Stimulated activated naive CD4-positive, alpha-beta T cell treated with Interleukin-2 at 50 U/mL for 16 hours (primary cell): ENCODE measurements at regions not wholly inside any gene's neighbourhood (a gene's known extent, or its start where the extent isn't known, plus 50 kb on each side); places are given as distances from the start of the nearest gene placed in this dataset.
A peak's percentile ranks its signal among the peaks of the same experiment; 100 is the strongest.
"Not testable (repeated sequence)": the region's sequence is repeated elsewhere in the genome, so short reads cannot be mapped to it uniquely, and the experiment has no call there.

Experiments
- DNase-seq: peaks from one replicate; lab custom pipeline; 2025; lab: John Stamatoyannopoulos, UW

- DNase-seq, result no peak
Measured at GRCh38 chr6:131427434-131428058, 145.5 kb upstream of the ARG1 start.

DNA sequence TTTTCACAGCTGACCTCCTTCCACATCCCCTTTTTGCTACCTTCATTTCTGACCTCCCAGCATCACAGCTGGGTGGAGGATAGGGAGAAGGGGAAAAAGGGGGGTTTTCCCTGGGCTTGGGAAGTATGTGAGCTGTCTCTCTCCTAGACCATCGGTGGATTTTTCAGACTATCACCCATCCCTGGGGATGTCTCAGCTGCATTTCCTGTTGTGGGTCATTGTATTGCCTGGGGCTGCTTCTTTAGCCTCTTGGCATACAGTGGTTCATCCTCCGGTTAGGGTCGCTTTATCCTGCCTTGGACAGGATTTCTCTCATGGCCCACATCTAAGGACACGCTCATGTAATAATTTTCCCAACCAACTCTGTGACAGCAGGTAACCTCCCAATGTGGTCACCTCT lies 142.5 kb upstream of the ARG1 start:
- DNase-seq, result no peak

DNA sequence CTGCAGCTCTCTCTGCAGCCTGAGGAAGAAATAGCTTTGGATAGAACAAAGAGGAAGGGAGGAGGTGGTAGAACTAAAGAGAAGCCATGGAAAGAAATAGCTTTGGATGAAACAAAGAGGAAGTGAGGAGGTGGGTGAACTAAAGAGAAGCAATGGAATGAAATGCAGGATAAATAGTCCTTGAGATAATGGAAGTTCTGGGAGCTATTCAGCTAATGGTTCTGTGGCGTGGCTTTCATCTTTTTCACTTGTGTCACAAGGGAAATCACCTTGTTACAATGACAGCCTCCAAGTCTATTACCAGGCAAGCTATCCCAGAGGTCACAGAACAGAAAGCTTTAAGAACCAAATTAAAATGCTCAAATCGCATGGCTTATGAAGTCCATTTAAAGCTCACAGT lies 141.3 kb upstream of the ARG1 start:
- DNase-seq, result no peak

GRCh38 chr6:131433927-131434326 lies 139.1 kb upstream of the ARG1 start:
- no peak for DNase-seq

GRCh38 chr6:131436358-131436757 lies 136.7 kb upstream of the ARG1 start:
- no peak for DNase-seq

DNA sequence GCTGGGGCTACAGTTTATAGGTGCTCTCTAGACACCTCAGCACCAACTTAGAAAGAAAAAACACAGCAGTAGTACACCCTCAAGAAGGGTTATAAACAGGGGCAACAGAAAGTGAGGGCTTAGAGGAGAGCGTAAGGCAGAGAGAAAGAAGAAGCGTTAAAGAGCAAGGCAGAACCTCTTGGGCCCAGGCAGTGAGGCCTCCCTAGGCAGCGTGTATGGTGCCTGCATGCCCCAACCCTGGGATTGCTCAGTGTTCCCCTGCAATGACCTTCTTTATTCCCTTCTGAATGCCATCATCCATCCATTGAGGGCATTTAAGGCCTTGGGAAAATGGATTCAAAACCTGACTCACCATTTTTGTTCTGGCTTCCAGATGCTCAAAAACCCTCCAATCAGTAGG lies 130.0 kb upstream of the ARG1 start:
- DNase-seq, result no peak

GRCh38 chr6:131443514-131443913 lies 129.5 kb upstream of the ARG1 start:
- peak; percentile 6 for DNase-seq

DNA sequence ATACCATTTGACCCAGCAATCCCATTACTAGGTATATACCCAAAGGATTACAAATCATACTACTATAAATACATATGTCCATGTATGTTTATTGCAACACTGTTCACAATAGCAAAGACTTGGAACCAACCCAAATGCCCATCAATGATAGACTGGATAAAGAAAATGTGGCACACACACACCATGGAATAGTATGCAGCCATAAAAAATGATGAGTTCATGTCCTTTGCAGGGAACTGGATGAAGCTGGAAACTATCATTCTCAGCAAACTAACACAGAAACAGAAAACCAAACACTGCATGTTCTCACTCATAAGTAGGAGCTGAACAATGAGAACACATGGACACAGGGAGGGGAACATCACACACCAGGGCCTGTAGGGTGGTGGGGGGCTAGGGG lies 127.7 kb upstream of the ARG1 start:
- DNase-seq, result not testable (repeated sequence)

GRCh38 chr6:131450861-131451260 lies 122.2 kb upstream of the ARG1 start:
- no peak for DNase-seq

- DNase-seq, result no peak
Measured at GRCh38 chr6:131451321-131452144, 121.5 kb upstream of the ARG1 start.

DNA sequence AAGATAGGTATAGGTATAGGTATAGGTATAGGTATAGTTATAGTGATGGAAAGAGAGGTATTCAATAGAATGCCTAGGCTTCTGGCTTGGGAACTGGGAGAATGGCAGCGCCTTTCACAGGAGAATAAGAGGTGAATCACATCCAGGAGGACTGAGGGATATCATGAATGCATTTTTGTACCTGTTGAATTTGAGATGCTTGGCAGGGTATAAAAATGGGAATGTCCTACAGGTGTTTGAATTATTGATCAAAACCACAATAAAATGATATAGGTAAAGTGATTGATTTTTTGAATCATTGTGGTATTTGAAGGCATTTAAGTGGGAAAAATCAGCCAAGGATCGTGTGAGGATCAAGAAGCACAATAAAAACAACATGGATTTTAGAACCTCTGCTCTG lies 119.2 kb upstream of the ARG1 start:
- no peak for DNase-seq

DNA sequence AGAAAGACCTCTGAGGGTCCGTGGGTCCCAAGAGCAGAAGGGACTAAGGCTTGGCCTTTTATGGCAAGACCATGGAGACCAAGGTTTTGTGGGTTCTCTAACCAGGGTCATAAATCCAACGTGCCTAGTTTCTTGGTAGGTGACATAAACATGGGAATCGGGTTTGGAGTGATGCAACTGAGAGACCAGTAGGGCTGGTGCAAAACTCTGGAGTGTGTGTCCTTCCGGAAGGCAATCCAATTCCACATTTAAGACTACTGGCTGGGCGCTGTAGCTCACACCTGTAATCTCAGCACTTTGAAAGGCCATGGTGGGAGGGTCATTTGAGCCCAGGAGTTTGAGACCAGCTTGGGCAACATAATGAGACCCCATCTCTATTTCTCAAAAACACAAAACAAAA lies 116.5 kb upstream of the ARG1 start:
- DNase-seq, result no peak

DNA sequence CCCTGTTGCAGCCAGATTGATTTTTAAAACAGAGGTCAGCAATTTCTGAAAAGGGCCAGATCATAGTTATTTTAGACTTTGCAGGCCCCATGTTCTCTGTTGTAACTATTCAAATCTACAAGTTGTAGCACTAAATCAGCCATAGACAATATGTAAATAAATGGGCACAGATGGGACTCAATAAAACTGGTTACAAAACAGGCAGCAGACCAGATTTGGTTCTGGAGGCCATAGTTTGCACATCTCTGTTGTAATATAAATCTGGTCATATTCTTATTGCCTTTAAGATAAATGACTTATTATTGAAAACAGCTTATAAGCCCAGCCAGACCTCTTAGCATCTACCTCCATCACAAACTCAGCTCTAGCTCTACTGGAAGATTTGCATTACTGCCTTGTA lies 114.0 kb upstream of the ARG1 start:
- no peak for DNase-seq

DNA sequence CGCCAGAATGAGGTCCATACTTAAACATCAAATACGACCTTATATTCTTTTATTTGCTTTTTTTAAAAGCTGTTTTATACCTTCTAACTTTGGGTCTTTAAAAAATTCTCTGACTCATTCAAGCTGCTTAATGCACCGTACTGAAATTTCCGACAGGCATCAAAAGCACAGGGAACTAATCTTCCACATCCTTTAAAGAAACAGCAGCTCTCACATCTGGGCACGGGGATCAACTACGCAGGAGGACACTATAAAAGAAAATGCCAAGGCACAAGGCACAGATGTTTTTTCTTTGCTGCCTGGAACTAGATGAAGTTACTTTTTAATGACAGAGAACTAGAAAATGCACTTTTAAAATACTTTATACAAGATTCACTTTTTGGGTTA lies 112.4 kb upstream of the ARG1 start:
- no peak for DNase-seq

DNA sequence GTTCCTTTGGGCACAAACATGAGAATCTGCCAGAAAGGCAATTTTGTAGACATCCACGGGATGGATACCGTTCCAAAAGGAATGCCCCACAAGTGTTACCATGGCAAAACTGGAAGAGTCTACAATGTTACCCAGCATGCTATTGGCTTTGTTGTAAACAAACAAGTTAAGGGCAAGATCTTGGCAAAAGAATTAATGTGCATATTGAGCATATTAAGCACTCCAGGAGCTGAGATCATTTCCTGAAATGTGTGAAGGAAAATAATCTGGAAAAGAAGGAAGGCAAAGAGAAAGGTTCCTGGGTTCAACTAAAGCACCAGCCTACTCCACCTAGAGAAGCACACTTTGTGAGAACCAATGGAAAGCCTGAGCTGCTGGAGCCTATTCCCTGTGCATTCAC lies 103.9 kb upstream of the ARG1 start:
- DNase-seq, result no peak

GRCh38 chr6:131470534-131470933 lies 102.5 kb upstream of the ARG1 start:
- DNase-seq, result no peak

DNA sequence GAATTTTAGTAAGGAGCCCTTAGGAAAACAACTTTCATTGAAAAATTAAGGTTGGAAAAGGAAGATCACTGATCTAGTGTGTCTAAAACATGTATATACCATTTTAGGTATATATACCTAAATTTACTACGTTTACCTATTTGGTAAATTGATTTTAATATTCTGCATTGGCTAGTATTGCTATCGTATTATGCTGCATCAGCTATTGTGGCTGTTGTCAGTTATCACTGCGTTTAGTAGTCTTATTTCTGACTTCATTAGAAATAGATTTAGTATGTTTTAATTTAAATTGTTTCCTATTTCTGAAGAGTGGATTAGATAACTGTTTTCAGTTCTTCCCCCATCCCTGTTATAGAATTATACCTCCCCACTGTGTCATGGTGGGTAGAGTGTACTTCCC lies 101.7 kb upstream of the ARG1 start:
- no peak for DNase-seq

DNA sequence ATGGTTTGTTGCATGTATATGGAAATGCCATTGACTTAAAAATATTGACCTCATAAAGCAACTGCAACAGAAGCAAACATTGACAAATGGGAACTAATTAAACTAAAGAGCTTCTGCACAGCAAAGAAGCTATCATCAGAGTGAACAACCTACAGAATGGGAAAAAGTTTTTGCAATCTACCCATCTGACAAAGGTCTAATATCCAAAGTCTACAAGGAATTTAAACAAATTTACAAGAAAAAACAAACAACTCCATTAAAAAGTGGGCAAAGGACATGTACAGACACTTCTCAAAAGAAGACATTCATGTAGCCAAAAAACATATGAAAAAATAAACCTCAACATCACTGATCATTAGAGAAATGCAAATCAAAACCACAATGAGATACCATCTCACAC lies 99.7 kb upstream of the ARG1 start:
- not testable (repeated sequence) for DNase-seq

DNA sequence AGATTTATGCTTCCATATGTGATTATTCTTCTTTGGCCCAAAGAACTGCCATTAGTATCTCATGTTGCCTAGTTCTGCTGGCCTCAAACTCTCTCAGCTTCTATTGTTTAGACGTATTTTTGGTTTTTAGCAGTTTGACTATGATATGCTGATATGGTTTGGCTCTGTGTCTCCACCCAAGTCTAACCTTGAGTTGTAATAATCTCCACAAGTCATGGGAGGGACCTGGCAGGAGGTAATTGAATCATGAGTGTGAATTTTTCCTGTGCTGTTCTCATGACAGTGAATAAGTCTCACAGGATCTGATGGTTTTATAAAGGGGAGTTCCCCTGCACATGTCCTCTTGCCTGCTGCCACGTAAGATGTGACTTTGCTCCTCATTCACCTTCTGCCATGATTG lies 96.7 kb upstream of the ARG1 start:
- DNase-seq, result no peak

- not testable (repeated sequence) for DNase-seq
Measured at GRCh38 chr6:131478740-131479211, 94.2 kb upstream of the ARG1 start.

DNA sequence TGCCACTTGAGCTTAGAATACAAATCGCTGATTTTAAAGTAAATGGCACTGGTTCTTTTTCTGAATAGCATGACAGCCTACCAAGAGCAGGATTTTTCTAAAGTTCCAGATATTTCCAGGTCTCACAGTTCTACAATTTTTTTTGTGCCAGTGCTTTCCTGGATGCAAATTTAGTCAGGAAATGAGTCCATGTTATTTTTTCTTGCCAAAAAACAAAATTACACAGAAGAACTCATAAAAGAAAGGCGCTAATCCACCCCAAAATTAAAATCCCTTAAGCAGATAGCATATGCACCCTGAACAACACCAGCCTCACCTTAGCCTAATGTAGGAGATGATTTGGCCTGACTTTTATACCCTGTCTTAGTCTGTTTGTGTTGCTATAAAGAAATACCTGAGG lies 86.4 kb upstream of the ARG1 start:
- no peak for DNase-seq

GRCh38 chr6:131488780-131489179 lies 84.2 kb upstream of the ARG1 start:
- no peak for DNase-seq

DNA sequence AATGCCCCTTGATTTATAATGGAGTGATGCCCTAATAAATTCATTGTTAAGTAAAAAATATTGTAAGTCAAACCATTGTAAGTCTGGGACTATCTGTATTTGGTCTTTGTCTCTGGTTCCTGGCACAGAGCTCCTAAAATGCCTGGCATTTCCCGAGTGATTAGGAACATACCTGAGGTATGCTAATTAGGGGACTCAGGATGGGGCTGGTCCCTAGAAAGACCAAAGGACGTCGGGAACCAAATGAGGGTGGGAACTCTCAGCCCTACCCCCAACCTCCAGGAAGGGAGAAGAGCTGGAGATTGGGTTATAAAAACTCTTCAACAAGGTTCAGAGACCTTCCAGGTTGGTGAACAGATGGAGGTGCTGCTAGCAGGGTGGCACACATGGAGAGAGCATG lies 82.6 kb upstream of the ARG1 start:
- DNase-seq, result no peak
